HCT116 (cell line): ENCODE measurements at regions not wholly inside any gene's neighbourhood (a gene's known extent, or its start where the extent isn't known, plus 50 kb on each side); places are given as distances from the start of the nearest gene placed in this dataset.

Experiments used
- ATAC-seq: fragments of 200-7000 bp; cut with Tn5 transposase; 2 replicates; pipeline ENCODE4 v1.9.1; 2020; ENCODE audit warnings: mild to moderate bottlenecking, moderate library complexity
- BruUV-seq: library from RNA; stranded (reverse); fragments of 400-500 nt; replicated peaks from 2 replicates; lab custom pipeline; 2021; lab: Mats Ljungman, UMichigan
- CTCF ChIA-PET: fragments of 300-600 bp; sonication (Branson Sonifier 250); formaldehyde crosslinking; loops from one replicate; lab custom pipeline; 2021; ENCODE audit warnings: antibody characterized with exemption; lab: Charles Lee
- POLR2A ChIA-PET: fragments of 300-600, 350-600 bp; sonication (Branson Sonifier 250); formaldehyde crosslinking; loops from one replicate; lab custom pipeline; 2021; ENCODE audit warnings: antibody characterized with exemption; lab: Charles Lee
- RAD21 ChIA-PET, 2 experiments: fragments of 300-600 bp; sonication (Branson Sonifier 250); formaldehyde crosslinking; loops; one replicate each; lab custom pipeline; 2023; ENCODE audit warnings: low total read pairs in 2 of 2; ENCODE audit not compliant: uncharacterized antibody in 2 of 2, unreplicated experiment in 2 of 2, low non-redundant PET in 1 of 2; lab: Charles Lee
- DNase-seq: peaks from one replicate; pipeline ENCODE4 v3.0.0-alpha.2; 2010; ENCODE audit warnings: low read depth, low spot score
- H2AFZ ChIP-seq: fragments of 200-600 bp; shearing (Covaris generic), sonication (generic); 2 replicates; pipeline ENCODE4 v1.6.1; 2017; ENCODE audit warnings: low read depth, mixed run types, mixed read lengths, antibody characterized with exemption, low read length; ENCODE audit not compliant: poor library complexity, severe bottlenecking
- H3K27ac ChIP-seq: 2 replicates; pipeline ENCODE4 v1.5.1; 2012; ENCODE audit warnings: low read depth, low read length
- H3K27me3 ChIP-seq: fragments of 200-600 bp; sonication (generic); 2 replicates; pipeline ENCODE4 v1.6.1; 2016; ENCODE audit warnings: mixed run types, low read length, mixed read lengths; ENCODE audit not compliant: insufficient read depth
- H3K36me3 ChIP-seq, 2 experiments: fragments of 200-500 bp in 1 of 2; fragments of 200-600 bp in 1 of 2; sonication (Bioruptor generic) in 1 of 2; sonication (generic) in 1 of 2; 2 replicates each; pipeline versions ENCODE4 v1.5.1 to v1.6.1; 2014 to 2016; ENCODE audit warnings: low read length in 2 of 2, inconsistent platforms in 1 of 2, mixed read lengths in 1 of 2, mixed run types in 1 of 2; ENCODE audit not compliant: insufficient read depth in 2 of 2, control insufficient read depth in 1 of 2
- H3K4me1 ChIP-seq, 2 experiments: fragments of 200-600 bp in 1 of 2; sonication (generic) in 1 of 2; 2 replicates each; pipeline versions ENCODE4 v1.5.1 to v1.6.1; 2012 to 2017; ENCODE audit warnings: low read length in 2 of 2, inconsistent platforms in 1 of 2, mild to moderate bottlenecking in 1 of 2, mixed read lengths in 1 of 2, mixed run types in 1 of 2, moderate library complexity in 1 of 2; ENCODE audit not compliant: insufficient read depth in 2 of 2, control insufficient read depth in 1 of 2
- H3K4me2 ChIP-seq: fragments of 200-600 bp; sonication (generic); 2 replicates; pipeline ENCODE4 v1.6.1; 2017; ENCODE audit warnings: mixed run types, low read length, mixed read lengths
- H3K4me3 ChIP-seq, 2 experiments: fragments of 200-600 bp in 1 of 2; sonication (generic) in 1 of 2; replicated peaks in 1 of 2; 2 replicates each; pipeline ENCODE4 v1.5.1; 2011 to 2016; ENCODE audit warnings: low read length in 2 of 2, control low read depth in 1 of 2, low read depth in 1 of 2, mild to moderate bottlenecking in 1 of 2, mixed read lengths in 1 of 2, mixed run types in 1 of 2
- H3K79me2 ChIP-seq: fragments of 200-600 bp; sonication (generic); 2 replicates; pipeline ENCODE4 v1.6.1; 2017; ENCODE audit warnings: mild to moderate bottlenecking, mixed run types, low read length, moderate library complexity, mixed read lengths; ENCODE audit not compliant: insufficient read depth
- H3K9ac ChIP-seq: fragments of 200-600 bp; sonication (generic); 2 replicates; pipeline ENCODE4 v1.6.1; 2016; ENCODE audit warnings: low read length, mixed read lengths
- H3K9me2 ChIP-seq: fragments of 200-600 bp; sonication (generic), shearing (Covaris generic); 2 replicates; pipeline ENCODE4 v1.6.1; 2017; ENCODE audit warnings: mixed run types, mild to moderate bottlenecking, moderate library complexity; ENCODE audit not compliant: insufficient read depth
- H3K9me3 ChIP-seq, 2 experiments: fragments of 200-500 bp in 1 of 2; fragments of 200-600 bp in 1 of 2; sonication (Bioruptor generic) in 1 of 2; sonication (generic) in 1 of 2; 2 replicates each; pipeline ENCODE4 v1.6.1; 2014 to 2017; ENCODE audit warnings: low read length in 2 of 2, mixed read lengths in 2 of 2, inconsistent platforms in 1 of 2, low read depth in 1 of 2, mild to moderate bottlenecking in 1 of 2, mixed run types in 1 of 2, moderate library complexity in 1 of 2; ENCODE audit not compliant: control insufficient read depth in 1 of 2, insufficient read depth in 1 of 2
- H4K20me1 ChIP-seq: fragments of 200-600 bp; sonication (generic), shearing (Covaris generic); 2 replicates; pipeline ENCODE4 v1.6.1; 2017; ENCODE audit warnings: mixed run types, mild to moderate bottlenecking, moderate library complexity; ENCODE audit not compliant: insufficient read depth
- EZH2phosphoT487 ChIP-seq: fragments of 200-600 bp; IDR thresholded peaks from 2 replicates; pipeline ENCODE4 v1.6.1; 2018; ENCODE audit warnings: antibody characterized with exemption, borderline replicate concordance
- RAD21 ChIP-seq: IDR thresholded peaks from 2 replicates; pipeline ENCODE4 v1.6.1; 2012; ENCODE audit warnings: low read depth, mild to moderate bottlenecking
- intact Hi-C: fragments of 100-400 bp; cut with micrococcal nuclease; formaldehyde crosslinking; loops from 2 replicates; pipeline ENCODE4 v1.10.0; 2022
- TF ChIP-seq, protein P1 (sequence below): IDR thresholded peaks from 2 replicates; pipeline ENCODE4 v1.6.1; 2011; ENCODE audit warnings: mild to moderate bottlenecking, low read length, moderate library complexity; ENCODE audit not compliant: insufficient replicate concordance; ENCODE audit errors: extremely low read depth
- TF ChIP-seq, protein P2 (sequence below), 3 experiments: fragments of 200-600 bp in 1 of 3; sonication (generic) in 1 of 3; IDR thresholded peaks in 2 of 3; conservative IDR thresholded peaks in 1 of 3; 2 replicates each; pipeline ENCODE4 v1.5.1; 2012 to 2017; ENCODE audit warnings: low read depth in 2 of 3, low read length in 2 of 3, antibody characterized with exemption in 1 of 3, borderline replicate concordance in 1 of 3, control low read depth in 1 of 3, mild to moderate bottlenecking in 1 of 3, mixed read lengths in 1 of 3, mixed run types in 1 of 3, moderate library complexity in 1 of 3; ENCODE audit not compliant: insufficient read depth in 1 of 3

DNA sequence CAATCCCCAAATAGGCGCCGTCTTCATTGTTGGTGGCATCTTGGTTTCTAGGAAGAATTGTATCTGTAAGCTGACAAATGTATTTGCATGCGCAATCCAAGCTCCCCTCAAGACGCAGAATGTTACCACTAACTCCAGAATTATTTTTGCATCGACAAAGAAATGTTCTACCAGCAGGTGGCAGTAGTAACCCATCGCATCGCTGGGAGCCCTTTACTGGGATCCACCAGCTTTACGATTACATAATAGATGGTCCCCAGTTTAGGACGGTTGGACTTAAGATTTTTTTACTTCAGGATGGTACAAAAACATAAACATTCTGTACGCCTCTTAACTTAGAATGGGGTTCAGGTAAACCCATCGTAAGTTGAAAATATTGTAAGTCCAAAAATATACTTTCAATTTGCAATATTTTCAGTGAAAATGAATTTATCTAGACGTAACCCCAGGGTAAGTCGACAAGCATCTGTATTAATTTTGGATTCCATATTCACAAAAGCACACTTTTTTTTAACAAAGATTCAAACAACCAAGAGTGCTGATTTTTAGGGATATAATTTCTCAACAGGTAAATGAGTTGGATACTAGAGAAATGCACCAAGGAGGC lies 114.0 kb upstream of the COBL start:
- Histone ChIP-seq H2AFZ (no peak overlapping the region), H3K9me2 (no peaks in the 10 kb centered on the region), H4K20me1 (no peaks in the 10 kb centered on the region), H3K79me2 (no peaks in the 10 kb centered on the region), H3K9ac (no peak overlapping the region), H3K36me3 (no peaks in the 10 kb centered on the region), H3K9me3 (no peaks in the 10 kb centered on the region), H3K27me3 (no peaks in the 10 kb centered on the region), H3K4me2 (no peak overlapping the region), H3K4me3 (no peak overlapping the region), H3K27ac (no peak overlapping the region), H3K4me1 (no peaks in the 10 kb centered on the region)
- POLR2A ChIA-PET: no interaction called here
- intact Hi-C loops: no loop called here
- CTCF ChIA-PET: interaction anchor here (0.6 to 7.2 kb wide), 3 partner anchors 14 to 430 kb away, joined by 3 to 107 read pairs (median 4); no protein-coding TSS in a partner anchor
- TF ChIP-seq, protein P1, sequence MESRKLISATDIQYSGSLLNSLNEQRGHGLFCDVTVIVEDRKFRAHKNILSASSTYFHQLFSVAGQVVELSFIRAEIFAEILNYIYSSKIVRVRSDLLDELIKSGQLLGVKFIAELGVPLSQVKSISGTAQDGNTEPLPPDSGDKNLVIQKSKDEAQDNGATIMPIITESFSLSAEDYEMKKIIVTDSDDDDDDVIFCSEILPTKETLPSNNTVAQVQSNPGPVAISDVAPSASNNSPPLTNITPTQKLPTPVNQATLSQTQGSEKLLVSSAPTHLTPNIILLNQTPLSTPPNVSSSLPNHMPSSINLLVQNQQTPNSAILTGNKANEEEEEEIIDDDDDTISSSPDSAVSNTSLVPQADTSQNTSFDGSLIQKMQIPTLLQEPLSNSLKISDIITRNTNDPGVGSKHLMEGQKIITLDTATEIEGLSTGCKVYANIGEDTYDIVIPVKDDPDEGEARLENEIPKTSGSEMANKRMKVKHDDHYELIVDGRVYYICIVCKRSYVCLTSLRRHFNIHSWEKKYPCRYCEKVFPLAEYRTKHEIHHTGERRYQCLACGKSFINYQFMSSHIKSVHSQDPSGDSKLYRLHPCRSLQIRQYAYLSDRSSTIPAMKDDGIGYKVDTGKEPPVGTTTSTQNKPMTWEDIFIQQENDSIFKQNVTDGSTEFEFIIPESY: no peak
- TF ChIP-seq, protein P2, sequence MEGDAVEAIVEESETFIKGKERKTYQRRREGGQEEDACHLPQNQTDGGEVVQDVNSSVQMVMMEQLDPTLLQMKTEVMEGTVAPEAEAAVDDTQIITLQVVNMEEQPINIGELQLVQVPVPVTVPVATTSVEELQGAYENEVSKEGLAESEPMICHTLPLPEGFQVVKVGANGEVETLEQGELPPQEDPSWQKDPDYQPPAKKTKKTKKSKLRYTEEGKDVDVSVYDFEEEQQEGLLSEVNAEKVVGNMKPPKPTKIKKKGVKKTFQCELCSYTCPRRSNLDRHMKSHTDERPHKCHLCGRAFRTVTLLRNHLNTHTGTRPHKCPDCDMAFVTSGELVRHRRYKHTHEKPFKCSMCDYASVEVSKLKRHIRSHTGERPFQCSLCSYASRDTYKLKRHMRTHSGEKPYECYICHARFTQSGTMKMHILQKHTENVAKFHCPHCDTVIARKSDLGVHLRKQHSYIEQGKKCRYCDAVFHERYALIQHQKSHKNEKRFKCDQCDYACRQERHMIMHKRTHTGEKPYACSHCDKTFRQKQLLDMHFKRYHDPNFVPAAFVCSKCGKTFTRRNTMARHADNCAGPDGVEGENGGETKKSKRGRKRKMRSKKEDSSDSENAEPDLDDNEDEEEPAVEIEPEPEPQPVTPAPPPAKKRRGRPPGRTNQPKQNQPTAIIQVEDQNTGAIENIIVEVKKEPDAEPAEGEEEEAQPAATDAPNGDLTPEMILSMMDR (IDR thresholded peaks at IDR 0.05 in 2 of 3, conservative IDR thresholded peaks at IDR 0.05 in 1 of 3; ENCODE audit: borderline replicate concordance in 1 of 3, insufficient read depth in 1 of 3, low read depth in 2 of 3, low read length in 2 of 3): peak; percentile 39 to 88 (median 64); a peak in 5 of 6 replicates
- peak; percentile 85 for TF ChIP-seq RAD21
- TF ChIP-seq EZH2phosphoT487: no peak
- RAD21 ChIA-PET: interaction anchor here (0.8 to 1.6 kb wide), 3 partner anchors 25 to 205 kb away, joined by 3 to 4 read pairs (median 3); no protein-coding TSS in a partner anchor
- ATAC-seq (peak; percentile 70), DNase-seq (peak; percentile 34)
- BruUV-seq: no TSS peak
